GM23338 (cell line): ENCODE measurements at regions not wholly inside any gene's neighbourhood (a gene's known extent, or its start where the extent isn't known, plus 50 kb on each side); places are given as distances from the start of the nearest gene placed in this dataset.

Experiments used
- ATAC-seq: fragments of 200-7000 bp; cut with Tn5 transposase; 3 replicates; pipeline ENCODE4 v1.9.1; 2020
- DNase-seq: peaks from one replicate; pipeline ENCODE4 v3.0.0-alpha.2; 2015; ENCODE audit warnings: low spot score
- H2AFZ ChIP-seq: fragments of 200-600 bp; sonication (generic); 2 replicates; pipeline ENCODE4 v1.8.0; 2016; ENCODE audit warnings: antibody characterized with exemption, mild to moderate bottlenecking, moderate library complexity
- H3F3A ChIP-seq: fragments of 200-600 bp; sonication (generic); replicated peaks from 2 replicates; pipeline ENCODE4 v1.8.0; 2017; ENCODE audit warnings: antibody characterized with exemption, mixed run types, low read depth
- H3K27ac ChIP-seq: fragments of 200-600 bp; sonication (generic); 2 replicates; pipeline ENCODE4 v1.6.1; 2016; ENCODE audit warnings: low read depth
- H3K27me3 ChIP-seq: fragments of 200-600 bp; sonication (generic); 2 replicates; pipeline ENCODE4 v1.8.0; 2016; ENCODE audit warnings: mild to moderate bottlenecking, mixed run types, moderate library complexity; ENCODE audit not compliant: insufficient read depth
- H3K36me3 ChIP-seq: fragments of 200-600 bp; sonication (generic); 2 replicates; pipeline ENCODE4 v1.8.0; 2016; ENCODE audit warnings: mild to moderate bottlenecking; ENCODE audit not compliant: insufficient read depth
- H3K4me1 ChIP-seq: fragments of 200-600 bp; sonication (generic); 2 replicates; pipeline ENCODE4 v1.8.0; 2016; ENCODE audit warnings: mild to moderate bottlenecking, moderate library complexity; ENCODE audit not compliant: insufficient read depth
- H3K4me2 ChIP-seq: fragments of 200-600 bp; sonication (generic); 2 replicates; pipeline ENCODE4 v1.7.1; 2017; ENCODE audit warnings: mixed run types
- H3K4me3 ChIP-seq: fragments of 200-600 bp; sonication (generic); 2 replicates; pipeline ENCODE4 v1.6.1; 2016; ENCODE audit warnings: mixed run types
- H3K79me2 ChIP-seq: fragments of 200-600 bp; sonication (generic); replicated peaks from 2 replicates; pipeline ENCODE4 v1.8.0; 2017; ENCODE audit warnings: mild to moderate bottlenecking; ENCODE audit not compliant: insufficient read depth
- H3K9me2 ChIP-seq: fragments of 200-600 bp; sonication (generic); 2 replicates; pipeline ENCODE4 v1.8.0; 2017; ENCODE audit not compliant: insufficient read depth
- H4K20me1 ChIP-seq: fragments of 200-600 bp; sonication (generic); replicated peaks from 2 replicates; pipeline ENCODE4 v1.8.0; 2017; ENCODE audit warnings: mild to moderate bottlenecking; ENCODE audit not compliant: insufficient read depth
- H3K27ac Mint-ChIP-seq: 2 replicates; pipeline ENCODE4 v1.8.0; 2020; ENCODE audit warnings: inconsistent platforms, mild to moderate bottlenecking, moderate library complexity, mixed read lengths
- H3K27me3 Mint-ChIP-seq: 3 replicates; pipeline ENCODE4 v1.8.0; 2022; ENCODE audit warnings: low read depth, mild to moderate bottlenecking, moderate library complexity, mixed read lengths, inconsistent platforms; ENCODE audit not compliant: insufficient read depth, poor library complexity
- H3K36me3 Mint-ChIP-seq: 3 replicates; pipeline ENCODE4 v1.8.0; 2021; ENCODE audit warnings: low read depth, mild to moderate bottlenecking, inconsistent platforms, moderate library complexity, mixed read lengths
- H3K4me1 Mint-ChIP-seq: 3 replicates; pipeline ENCODE4 v1.8.0; 2020; ENCODE audit warnings: mild to moderate bottlenecking, inconsistent platforms, mixed read lengths
- H3K4me3 Mint-ChIP-seq: 3 replicates; pipeline ENCODE4 v1.8.0; 2021; ENCODE audit warnings: moderate library complexity, mild to moderate bottlenecking, inconsistent platforms, mixed read lengths
- H3K9me3 Mint-ChIP-seq: 3 replicates; pipeline ENCODE4 v1.8.0; 2020; ENCODE audit warnings: moderate library complexity, mild to moderate bottlenecking, inconsistent platforms, mixed read lengths
- CREB1 ChIP-seq: fragments of 250-450 bp; sonication (Bioruptor Pico); IDR thresholded peaks from 2 replicates; pipeline ENCODE4 v1.5.0; 2020; ENCODE audit warnings: low read depth, mild to moderate bottlenecking, moderate library complexity
- EZH2 ChIP-seq: fragments of 200-600 bp; sonication (generic); IDR thresholded peaks from one replicate; pipeline ENCODE4 v1.8.0; 2017; ENCODE audit warnings: antibody characterized with exemption, mild to moderate bottlenecking, low read depth; ENCODE audit not compliant: unreplicated experiment
- NANOG ChIP-seq: IDR thresholded peaks from 2 replicates; pipeline ENCODE4 v1.6.1; 2016; ENCODE audit warnings: antibody characterized with exemption, borderline replicate concordance
- POLR2AphosphoS5 ChIP-seq: IDR thresholded peaks from 2 replicates; pipeline ENCODE4 v1.6.1; 2016; ENCODE audit warnings: antibody characterized with exemption, low read depth
- ZNF462 ChIP-seq: fragments of 250-450 bp; sonication (Bioruptor Pico); IDR thresholded peaks from 2 replicates; pipeline ENCODE4 v1.5.0; 2020; ENCODE audit warnings: mild to moderate bottlenecking, moderate library complexity

- H3K36me3 Mint-ChIP-seq = no peaks in the 10 kb centered on the region
- H4K20me1 ChIP-seq = no peaks in the 10 kb centered on the region
- no peaks in the 10 kb centered on the region; the same call in 1 of the 2 replicates for H3K9me2 ChIP-seq
- no peaks in the 10 kb centered on the region for H3K4me1 ChIP-seq
- H3K9me3 Mint-ChIP-seq = no peaks in the 10 kb centered on the region
- ATAC-seq (no peak), DNase-seq (no peak)
- H3K27me3 Mint-ChIP-seq = peaks cover 4% of the 10 kb centered on the region
- H3F3A ChIP-seq = no peaks in the 10 kb centered on the region
- H3K4me1 Mint-ChIP-seq = peaks cover 4% of the 10 kb centered on the region; the same call in 1 of the 3 replicates
- no peak overlapping the region for H3K27ac Mint-ChIP-seq
- H2AFZ ChIP-seq = 0 out of 2 replicates have a peak overlapping the region, but pooled peaks have one; percentile 38
- TF ChIP-seq CREB1 (CRISPR knock-in tag) (no peak), NANOG (no peak), POLR2AphosphoS5 (no peak), ZNF462 (CRISPR knock-in tag) (no peak)
- no peak overlapping the region for H3K4me3 Mint-ChIP-seq
- no peaks in the 10 kb centered on the region for H3K79me2 ChIP-seq
- H3K36me3 ChIP-seq = no peaks in the 10 kb centered on the region
- no peak overlapping the region for H3K4me3 ChIP-seq
- H3K27ac ChIP-seq = no peak overlapping the region
- no peaks in the 10 kb centered on the region for H3K27me3 ChIP-seq
- H3K4me2 ChIP-seq = no peak overlapping the region
These were observed 169.9 kb downstream of the MC4R start for GRCh38 chr18:60202708-60203107.

- no peak overlapping the region for H2AFZ ChIP-seq
- peaks cover 4% of the 10 kb centered on the region for H3K27me3 Mint-ChIP-seq
These were observed 172.0 kb downstream of the MC4R start for GRCh38 chr18:60200558-60200957.

More at GRCh38 chr18:60200558-60200957, 172.0 kb downstream of the MC4R start:
- no peaks in the 10 kb centered on the region; the same call in 1 of the 2 replicates for H3K9me2 ChIP-seq
- no peaks in the 10 kb centered on the region for H3K79me2 ChIP-seq
- Mint-ChIP-seq H3K4me3 (no peak overlapping the region), H3K36me3 (no peaks in the 10 kb centered on the region), H3K4me1 (peaks cover 4% of the 10 kb centered on the region; the same call in 1 of the 3 replicates), H3K9me3 (no peaks in the 10 kb centered on the region), H3K27ac (no peak overlapping the region)
- ATAC-seq (no peak), DNase-seq (no peak)
- no peak overlapping the region for H3K4me2 ChIP-seq
- H3K4me3 ChIP-seq = no peak overlapping the region
- no peaks in the 10 kb centered on the region for H3F3A ChIP-seq
- no peaks in the 10 kb centered on the region for H3K4me1 ChIP-seq
- TF ChIP-seq CREB1 (CRISPR knock-in tag) (no peak), ZNF462 (CRISPR knock-in tag) (no peak), EZH2 (no peak)
- no peak overlapping the region for H3K27ac ChIP-seq
- no peaks in the 10 kb centered on the region for H3K27me3 ChIP-seq
- no peaks in the 10 kb centered on the region for H4K20me1 ChIP-seq
- no peaks in the 10 kb centered on the region for H3K36me3 ChIP-seq
